HepG2 (cell line): ENCODE measurements at regions not wholly inside any gene's neighbourhood (a gene's known extent, or its start where the extent isn't known, plus 50 kb on each side); places are given as distances from the start of the nearest gene placed in this dataset.

Source experiments
- BORCS8-MEF2B ChIP-seq: sonication (generic); formaldehyde crosslinking; IDR thresholded peaks from 2 replicates; pipeline ENCODE4 v1.8.0; 2022; ENCODE audit warnings: mild to moderate bottlenecking, missing genetic modification reagents
- CREB3 ChIP-seq: sonication (generic); formaldehyde crosslinking; IDR thresholded peaks from 2 replicates; pipeline ENCODE4 v1.5.0; 2020; ENCODE audit warnings: missing genetic modification reagents
- ERF ChIP-seq: IDR thresholded peaks from 2 replicates; pipeline ENCODE4 v1.6.1; 2018; ENCODE audit warnings: missing biosample characterization, missing genetic modification reagents
- HHEX ChIP-seq: IDR thresholded peaks from 2 replicates; pipeline ENCODE4 v1.6.1; 2016; ENCODE audit warnings: control low read depth
- IRF1 ChIP-seq: sonication (generic); formaldehyde crosslinking; IDR thresholded peaks from 2 replicates; pipeline ENCODE4 v1.4.0; 2020; ENCODE audit warnings: low read depth, mild to moderate bottlenecking, missing genetic modification reagents
- JUND ChIP-seq: sonication (generic); formaldehyde crosslinking; IDR thresholded peaks from 2 replicates; pipeline ENCODE4 v1.8.0; 2022; ENCODE audit warnings: mild to moderate bottlenecking, missing genetic modification reagents
- KDM1A ChIP-seq: IDR thresholded peaks from 2 replicates; pipeline ENCODE4 v1.6.1; 2016; ENCODE audit warnings: missing compliant biosample characterization
- MYPOP ChIP-seq: sonication (generic); formaldehyde crosslinking; IDR thresholded peaks from 2 replicates; pipeline ENCODE4 v1.8.1; 2023; ENCODE audit warnings: mild to moderate bottlenecking, moderate library complexity, missing genetic modification reagents
- PREB ChIP-seq: sonication (generic); formaldehyde crosslinking; IDR thresholded peaks from 2 replicates; pipeline ENCODE4 v1.4.0; 2020; ENCODE audit warnings: missing genetic modification reagents
- TBP ChIP-seq: sonication (generic); formaldehyde crosslinking; IDR thresholded peaks from 2 replicates; pipeline ENCODE4 v1.5.0; 2020; ENCODE audit warnings: missing genetic modification reagents
- TRAFD1 ChIP-seq: sonication (generic); formaldehyde crosslinking; IDR thresholded peaks from 2 replicates; pipeline ENCODE4 v1.5.1; 2020; ENCODE audit warnings: missing genetic modification reagents, mild to moderate bottlenecking, borderline replicate concordance
- ZNF207 ChIP-seq: fragments of 450-650 bp; IDR thresholded peaks from 2 replicates; pipeline ENCODE4 v1.6.1; 2016; ENCODE audit warnings: antibody characterized with exemption, borderline replicate concordance

- no peak for TF ChIP-seq HHEX
- no peak for TF ChIP-seq ERF
- no peak for TF ChIP-seq PREB (CRISPR knock-in tag)
- no peak for TF ChIP-seq ZNF207
- TF ChIP-seq BORCS8-MEF2B (CRISPR knock-in tag): no peak
- no peak for TF ChIP-seq TRAFD1
- TF ChIP-seq CREB3 (CRISPR knock-in tag): no peak
- TF ChIP-seq JUND (CRISPR knock-in tag): no peak
- no peak for TF ChIP-seq IRF1 (CRISPR knock-in tag)
- TF ChIP-seq MYPOP (CRISPR knock-in tag): no peak
- TF ChIP-seq KDM1A (CRISPR knock-in tag): no peak
- TF ChIP-seq TBP (CRISPR knock-in tag): no peak
Measured at GRCh38 chr10:4701016-4701415, 125.0 kb upstream of the AKR1E2 start.
